ENCODE measurements at regions not wholly inside any gene's neighbourhood (a gene's known extent, or its start where the extent isn't known, plus 50 kb on each side); places are given as distances from the start of the nearest gene placed in this dataset.

DNA sequence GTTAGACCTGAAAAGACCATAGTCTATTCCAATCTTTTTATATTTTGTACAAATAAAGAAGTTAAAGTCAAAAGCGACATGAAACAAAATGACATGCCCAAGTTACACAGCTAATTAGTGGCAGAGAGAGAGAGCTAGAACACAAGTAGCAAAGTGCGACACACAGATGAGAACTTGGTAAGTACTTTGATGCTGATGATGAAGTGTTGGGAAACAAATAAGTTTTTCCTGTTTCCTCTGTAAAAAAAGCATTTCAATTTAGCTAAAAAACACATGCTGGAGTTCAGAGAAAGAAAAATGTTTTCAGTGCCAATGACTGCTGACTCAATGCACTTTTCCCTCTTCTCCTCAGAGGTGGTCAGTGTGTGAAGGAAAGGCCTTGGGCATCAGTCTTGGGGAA is 226.9 kb downstream of the PAX3 start:
- DNase-seq (ENCODE audit: insufficient read length, low spot score) = no peak
- FAIRE-seq = no peak

DNA sequence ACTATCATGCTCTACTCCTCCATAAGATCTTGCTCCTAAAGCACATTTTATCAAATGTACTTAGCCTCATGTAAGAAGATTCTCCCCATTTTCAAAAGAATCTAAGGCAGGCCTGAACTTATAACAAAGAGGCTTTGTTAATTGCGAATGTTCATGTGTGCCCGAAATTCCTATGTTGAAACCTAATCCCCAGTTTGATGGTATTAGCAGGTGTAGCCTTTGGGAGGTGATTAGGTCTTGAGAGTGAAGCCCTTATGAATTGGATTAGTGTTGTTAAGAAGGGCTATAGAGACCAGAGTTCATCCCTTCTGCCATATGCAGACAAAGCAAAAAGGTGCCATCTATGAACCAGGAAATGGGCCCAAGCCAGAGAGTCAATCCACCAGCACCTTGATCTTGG is 234.5 kb downstream of the PAX3 start:
- FAIRE-seq (no peak), DNase-seq (ENCODE audit: insufficient read length, low spot score) (no peak)

GRCh38 chr2:222058819-222059445 is 239.9 kb downstream of the PAX3 start:
- FAIRE-seq (no peak), DNase-seq (ENCODE audit: insufficient read length, low spot score) (no peak)

- peak; percentile 13 for DNase-seq (ENCODE audit: insufficient read length, low spot score)
- FAIRE-seq = peak; percentile 80
Observed at GRCh38 chr2:222057347-222058073, 241.3 kb downstream of the PAX3 start.

DNA sequence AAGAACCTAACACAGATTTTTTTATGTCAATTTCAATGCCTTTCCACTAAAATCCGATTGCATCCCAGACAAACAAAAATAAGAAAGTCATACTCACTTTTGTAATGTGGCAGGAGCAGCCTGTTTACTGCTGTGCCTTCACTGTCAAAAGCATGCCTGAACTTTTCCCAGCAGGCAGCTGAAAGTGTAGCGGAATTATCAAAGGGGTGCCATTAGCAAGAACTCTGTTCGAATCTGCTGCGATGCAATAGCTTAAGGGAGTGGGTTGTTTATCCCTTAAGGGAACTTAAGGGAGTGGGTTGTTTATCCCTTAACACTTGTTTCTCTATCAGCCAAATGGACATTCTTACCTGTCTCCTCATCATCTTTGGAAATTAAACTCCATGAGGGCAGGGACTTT is 243.5 kb downstream of the PAX3 start:
- FAIRE-seq (no peak), DNase-seq (ENCODE audit: insufficient read length, low spot score) (no peak)

- FAIRE-seq = no peak
- DNase-seq (ENCODE audit: insufficient read length, low spot score) = no peak
Observed at GRCh38 chr2:222054813-222055212, 244.0 kb downstream of the PAX3 start.

GRCh38 chr2:222052934-222053367 is 245.8 kb downstream of the PAX3 start:
- DNase-seq (ENCODE audit: insufficient read length, low spot score) (no peak), FAIRE-seq (no peak)

- FAIRE-seq (no peak), DNase-seq (ENCODE audit: insufficient read length, low spot score) (no peak)
Observed at GRCh38 chr2:222050981-222051380, 247.8 kb downstream of the PAX3 start.

DNA sequence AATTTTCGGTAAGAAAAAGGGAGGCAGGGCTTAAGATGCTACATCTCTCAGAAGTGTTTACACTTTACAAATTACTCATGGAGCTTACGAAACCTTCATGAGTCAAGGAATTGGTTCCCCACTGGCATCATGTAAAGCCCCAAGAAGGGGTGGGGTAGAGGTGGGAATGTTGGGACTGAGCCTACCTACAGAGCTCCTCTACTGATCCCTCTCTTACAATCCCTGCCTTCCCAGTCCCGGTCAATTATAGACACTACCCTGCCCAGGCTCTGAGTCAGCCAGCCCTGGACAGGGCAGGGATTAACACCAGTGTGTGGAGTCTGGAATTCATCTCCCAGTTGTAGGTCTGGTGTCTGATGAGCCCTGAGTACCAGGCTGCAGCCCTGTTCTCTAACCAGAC is 248.9 kb downstream of the PAX3 start:
- no peak for DNase-seq (ENCODE audit: insufficient read length, low spot score)
- FAIRE-seq = no peak

GRCh38 chr2:222043897-222044296 is 254.9 kb downstream of the PAX3 start:
- DNase-seq (ENCODE audit: insufficient read length, low spot score) (no peak), FAIRE-seq (no peak)

DNA sequence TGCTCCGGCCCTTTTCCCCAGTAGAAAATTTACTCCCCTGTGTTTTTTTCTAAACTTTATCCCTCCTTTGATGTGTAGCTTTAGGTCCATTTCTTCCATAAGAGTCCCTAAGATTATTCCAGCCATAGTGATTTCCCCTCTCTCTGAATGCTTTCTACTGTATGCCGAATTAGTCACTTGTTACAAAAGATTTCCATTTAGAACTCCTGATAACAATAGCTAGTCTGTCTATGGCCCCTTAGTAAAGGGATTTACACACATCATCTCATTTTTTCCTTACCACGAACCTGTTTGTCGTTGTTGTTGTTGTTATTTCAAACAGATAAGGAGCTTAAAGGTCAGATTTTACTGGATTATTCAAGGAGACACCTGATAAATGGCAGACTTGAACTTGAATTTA is 256.1 kb downstream of the PAX3 start:
- DNase-seq (ENCODE audit: insufficient read length, low spot score) = no peak
- FAIRE-seq = no peak

GRCh38 chr2:222040333-222040732 is 258.5 kb downstream of the PAX3 start:
- FAIRE-seq (no peak), DNase-seq (ENCODE audit: insufficient read length, low spot score) (no peak)

DNA sequence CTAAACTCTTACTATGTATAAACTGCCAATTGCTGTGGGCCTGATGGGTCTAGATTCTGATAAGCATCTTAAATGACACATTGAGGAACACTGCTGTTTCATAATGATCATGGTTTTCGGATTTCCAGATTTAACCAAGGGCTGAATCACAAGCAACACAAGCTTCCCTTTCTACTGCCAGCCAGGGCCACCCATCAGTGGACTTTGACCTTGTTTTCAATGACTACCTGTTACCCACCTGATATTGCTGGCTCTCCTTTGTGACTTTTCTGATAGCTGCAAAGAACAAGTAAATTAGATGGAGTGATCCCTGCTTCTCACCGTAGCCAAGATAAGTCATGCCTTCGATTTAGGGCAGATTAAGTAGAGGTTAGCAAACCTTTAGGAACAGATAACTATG is 259.0 kb downstream of the PAX3 start:
- FAIRE-seq (no peak), DNase-seq (ENCODE audit: insufficient read length, low spot score) (no peak)

- FAIRE-seq = no peak
Observed at GRCh38 chr2:222038067-222038802, 260.6 kb downstream of the PAX3 start.

DNA sequence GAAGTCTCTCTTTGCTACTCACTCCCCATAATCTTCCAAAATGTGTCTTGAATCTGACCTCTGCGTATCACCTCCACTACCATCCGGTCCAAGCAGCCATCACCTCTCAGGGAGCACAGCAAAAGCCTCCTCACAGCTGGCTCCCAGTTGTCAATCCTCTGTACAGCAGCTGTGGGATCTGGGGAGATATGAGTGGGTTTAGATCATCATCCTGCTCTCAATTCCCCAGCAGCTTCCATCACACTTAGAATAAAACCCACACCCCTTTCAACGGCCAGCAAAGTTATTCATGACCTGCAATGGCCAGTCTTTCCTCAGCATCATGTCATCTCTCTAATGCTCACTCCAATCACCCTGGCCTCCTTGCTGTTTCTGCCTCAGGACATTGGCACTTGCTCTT is 261.6 kb downstream of the PAX3 start:
- FAIRE-seq (no peak), DNase-seq (ENCODE audit: insufficient read length, low spot score) (no peak)

More at GRCh38 chr2:222038067-222038802, 260.6 kb downstream of the PAX3 start:
- no peak for DNase-seq (ENCODE audit: insufficient read length, low spot score)

GRCh38 chr2:222034058-222034457 is 264.7 kb downstream of the PAX3 start:
- DNase-seq (ENCODE audit: insufficient read length, low spot score) (no peak), FAIRE-seq (no peak)

- no peak for DNase-seq (ENCODE audit: insufficient read length, low spot score)
- no peak for FAIRE-seq
Observed at GRCh38 chr2:222033541-222033940, 265.3 kb downstream of the PAX3 start.

DNA sequence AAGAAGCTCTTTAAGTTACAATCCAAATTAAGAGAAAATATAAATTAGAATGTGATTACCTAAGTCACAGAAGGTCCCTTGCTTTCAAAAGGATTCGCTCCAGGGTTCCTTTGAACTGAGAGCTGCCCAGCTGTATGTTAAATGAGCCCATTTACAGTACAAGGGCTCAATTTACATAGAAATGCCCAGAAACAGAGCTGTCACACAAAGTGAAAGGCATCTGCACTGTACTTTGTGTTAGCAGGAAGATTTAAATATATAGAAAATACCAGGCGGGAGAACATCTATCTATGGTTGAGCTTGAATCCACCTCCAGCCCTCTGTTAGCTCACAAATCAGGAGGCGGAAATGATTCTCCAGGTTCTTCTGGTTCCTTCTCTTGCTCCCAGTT is 272.9 kb downstream of the PAX3 start:
- no peak for FAIRE-seq
- no peak for DNase-seq (ENCODE audit: insufficient read length, low spot score)

- DNase-seq (ENCODE audit: insufficient read length, low spot score) (no peak), FAIRE-seq (peak; percentile 35)
Observed at GRCh38 chr2:222024932-222025880, 273.6 kb downstream of the PAX3 start.

DNA sequence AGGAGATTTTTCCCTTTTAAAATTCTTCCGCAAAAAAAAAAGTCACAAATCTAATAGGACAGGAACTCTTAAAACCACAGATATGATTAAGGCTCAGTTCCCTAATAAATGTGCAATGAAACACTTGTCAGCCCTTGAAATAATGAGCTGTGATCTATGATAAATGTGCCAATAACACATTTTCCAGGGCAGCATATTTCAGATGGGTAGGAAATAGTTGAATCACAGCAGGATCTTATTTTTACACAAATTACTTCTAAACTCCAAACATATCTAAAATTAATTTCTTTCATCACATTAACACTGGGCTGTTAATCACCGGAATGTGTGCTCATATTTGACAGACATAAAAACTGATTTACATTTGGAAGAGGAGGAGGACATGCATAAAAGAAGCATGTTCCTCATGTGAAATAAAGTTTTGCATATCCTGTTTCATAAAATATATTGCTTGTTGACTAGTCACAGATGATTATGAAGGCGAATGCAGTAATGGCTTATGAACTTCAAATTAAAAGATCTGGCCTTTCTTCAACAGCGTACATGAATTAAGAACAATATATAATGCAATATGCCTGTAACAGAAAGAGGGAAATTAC is 281.4 kb downstream of the PAX3 start:
- DNase-seq (ENCODE audit: insufficient read length, low spot score) (no peak), FAIRE-seq (no peak)
